NOMO-1 treated with dmso at 0.1 percent for 144 hours (cell line): ENCODE measurements at regions not wholly inside any gene's neighbourhood (a gene's known extent, or its start where the extent isn't known, plus 50 kb on each side); places are given as distances from the start of the nearest gene placed in this dataset.

Experiments
- DNase-seq: peaks from one replicate; lab custom pipeline; 2025; ENCODE audit not compliant: unreplicated experiment; lab: John Stamatoyannopoulos, UW

GRCh38 chr3:102745881-102746280 lies 311.1 kb downstream of the ZPLD1 start:
- no peak for DNase-seq

GRCh38 chr3:102747611-102748010 lies 312.8 kb downstream of the ZPLD1 start:
- no peak for DNase-seq

DNA sequence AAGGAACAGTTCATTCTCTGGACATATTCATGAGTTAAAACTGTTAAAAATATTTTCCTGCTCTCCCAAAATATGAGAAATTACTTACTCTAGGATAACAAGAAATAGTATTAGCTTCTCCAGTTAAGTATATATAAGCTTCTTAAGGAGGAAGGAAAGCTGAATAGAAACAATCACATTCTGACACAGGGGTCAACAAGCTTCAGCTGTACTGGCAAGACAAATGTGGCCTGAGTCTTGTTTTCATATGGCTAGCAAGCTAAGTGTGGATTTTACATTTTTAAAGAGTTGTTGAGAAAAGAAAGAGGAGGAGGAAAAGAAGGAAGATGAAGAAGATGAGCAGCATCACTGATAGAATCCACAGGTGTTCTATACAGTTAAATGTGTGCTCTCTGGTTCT lies 313.8 kb downstream of the ZPLD1 start:
- no peak for DNase-seq

DNA sequence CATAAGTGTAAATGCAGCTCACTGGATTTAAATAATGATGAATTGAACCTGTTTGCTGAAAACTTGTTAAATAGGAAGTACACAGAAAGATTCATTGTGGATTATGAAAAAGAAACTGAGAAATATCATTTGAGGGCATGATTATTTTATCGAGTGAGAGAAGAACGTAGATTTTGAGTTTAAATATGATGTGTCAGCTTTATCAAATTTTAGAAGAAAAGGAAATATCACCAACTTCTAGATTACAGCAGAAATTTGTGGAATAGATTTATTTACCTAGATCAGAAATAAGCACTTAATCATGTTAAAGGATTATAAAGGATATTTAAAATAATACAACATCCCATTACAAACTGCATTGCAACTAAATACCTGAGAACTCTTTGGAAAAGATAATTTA lies 315.5 kb downstream of the ZPLD1 start:
- DNase-seq = no peak

GRCh38 chr3:102753901-102754300 lies 319.1 kb downstream of the ZPLD1 start:
- no peak for DNase-seq

DNA sequence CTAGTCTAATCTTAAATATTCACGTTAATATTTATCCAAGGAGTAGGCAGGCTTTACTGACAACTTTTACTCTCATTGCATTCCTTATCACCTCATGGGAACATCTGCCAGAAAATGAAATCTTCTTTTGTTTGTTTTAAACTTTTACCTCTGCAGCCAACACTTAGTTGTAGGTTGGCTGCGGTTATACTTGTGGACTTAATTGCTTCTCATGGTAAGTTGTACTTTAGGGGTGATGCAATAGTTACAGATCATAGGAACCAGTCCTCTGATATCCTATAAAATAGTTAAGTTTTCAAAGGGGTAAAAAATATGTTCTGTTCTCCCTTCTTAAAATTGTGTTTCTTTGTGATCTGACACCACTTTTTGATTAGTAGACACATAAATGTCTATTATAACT lies 321.9 kb downstream of the ZPLD1 start:
- no peak for DNase-seq

DNA sequence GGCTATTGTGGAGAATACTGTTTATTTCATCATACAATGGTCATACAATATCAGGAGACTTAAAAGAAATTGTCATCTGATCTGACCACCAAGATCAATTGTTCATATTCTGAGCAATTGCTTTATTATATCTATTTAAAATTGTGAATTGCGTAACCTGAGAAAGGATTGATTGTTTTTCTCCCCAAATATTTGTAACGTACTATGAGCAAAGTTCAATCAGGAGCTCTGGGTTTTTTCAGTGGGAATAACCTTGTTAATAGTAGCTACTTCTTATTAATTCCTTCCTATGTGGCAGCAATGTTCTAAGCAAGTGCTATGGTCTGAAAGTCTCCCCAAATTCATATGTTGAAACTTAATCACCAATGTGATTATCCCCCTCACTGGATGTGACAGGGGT lies 323.1 kb downstream of the ZPLD1 start:
- no peak for DNase-seq

DNA sequence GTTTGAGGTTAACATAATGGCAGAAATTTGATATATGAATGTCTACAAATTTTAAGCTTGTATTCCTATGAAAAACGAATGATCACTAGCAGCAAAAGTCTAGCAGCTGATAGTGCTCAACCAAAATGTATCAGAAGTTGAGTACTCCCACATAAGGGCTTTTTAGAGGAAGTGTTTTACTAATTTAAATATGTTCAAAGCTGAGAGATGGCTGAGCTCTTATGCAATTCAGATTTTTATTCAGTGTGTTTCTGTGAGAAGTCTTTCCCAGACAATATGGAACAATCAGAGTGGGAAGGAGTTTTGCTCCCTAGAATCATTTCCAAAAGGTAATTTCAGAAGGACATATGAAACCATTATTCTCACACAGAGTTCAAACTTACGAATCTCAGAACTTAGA lies 327.0 kb downstream of the ZPLD1 start:
- DNase-seq = no peak

- no peak for DNase-seq
Observed at GRCh38 chr3:102790747-102791325, 356.0 kb downstream of the ZPLD1 start.

DNA sequence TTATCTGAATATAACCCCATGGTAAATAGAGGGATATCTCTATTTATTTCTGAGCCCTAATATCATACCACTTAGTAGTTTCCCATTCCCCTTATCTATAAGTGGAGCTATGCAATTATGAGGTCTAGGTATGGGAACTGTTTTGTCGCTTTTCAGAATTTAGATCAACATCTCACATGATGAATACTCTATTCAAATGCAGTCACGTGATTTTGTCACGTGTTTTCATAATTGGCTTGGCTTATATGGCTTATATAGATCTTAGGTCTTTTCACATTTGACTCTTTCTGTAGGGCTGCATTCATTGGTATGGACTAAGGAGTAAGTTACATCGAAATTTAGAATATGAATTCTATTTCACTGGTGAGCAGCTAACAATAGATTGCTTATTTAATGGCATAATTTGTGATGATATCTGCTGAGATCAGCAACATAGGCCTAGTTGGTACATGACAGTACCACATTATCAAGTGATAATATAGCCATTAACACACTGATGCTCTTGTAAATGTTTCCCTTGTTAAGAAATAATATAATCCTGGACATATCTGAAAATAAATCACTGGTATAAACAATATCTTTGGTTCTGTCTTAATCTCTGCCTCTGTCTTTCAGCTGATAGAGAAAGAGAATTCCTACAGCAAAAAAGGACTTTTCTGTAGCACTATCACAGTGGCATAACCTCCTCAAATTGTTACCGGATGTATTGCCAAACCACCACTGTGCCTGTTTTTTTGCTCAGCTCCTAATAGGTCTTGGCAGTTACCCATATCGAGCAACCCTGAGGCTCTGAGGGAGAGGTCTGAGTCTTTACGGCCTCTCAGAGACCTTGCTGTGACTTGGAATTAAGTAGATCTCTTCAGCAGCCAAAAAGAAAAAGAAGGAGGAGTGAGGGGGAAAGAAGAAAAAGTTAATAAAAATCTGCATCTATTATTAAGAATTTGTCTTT lies 357.1 kb downstream of the ZPLD1 start:
- DNase-seq = no peak

DNA sequence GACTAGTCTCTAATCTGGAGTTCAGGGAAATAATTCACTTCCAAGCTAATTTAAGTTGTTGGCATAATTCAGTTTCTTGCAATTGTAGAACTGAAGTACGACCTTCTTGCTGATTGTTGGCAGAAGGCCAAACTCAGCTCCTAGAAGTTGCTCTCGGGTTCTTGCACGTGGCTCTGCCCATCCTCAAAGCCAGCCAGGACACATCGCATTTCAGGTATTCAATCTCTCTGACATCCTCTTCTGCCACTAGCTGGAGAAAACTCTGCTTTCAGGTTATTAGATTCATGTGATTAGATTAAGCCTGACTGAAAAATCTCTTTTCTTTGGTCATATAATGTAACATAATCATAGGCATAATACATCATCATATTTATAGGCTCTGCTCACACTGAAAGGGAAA lies 362.0 kb downstream of the ZPLD1 start:
- no peak for DNase-seq

DNA sequence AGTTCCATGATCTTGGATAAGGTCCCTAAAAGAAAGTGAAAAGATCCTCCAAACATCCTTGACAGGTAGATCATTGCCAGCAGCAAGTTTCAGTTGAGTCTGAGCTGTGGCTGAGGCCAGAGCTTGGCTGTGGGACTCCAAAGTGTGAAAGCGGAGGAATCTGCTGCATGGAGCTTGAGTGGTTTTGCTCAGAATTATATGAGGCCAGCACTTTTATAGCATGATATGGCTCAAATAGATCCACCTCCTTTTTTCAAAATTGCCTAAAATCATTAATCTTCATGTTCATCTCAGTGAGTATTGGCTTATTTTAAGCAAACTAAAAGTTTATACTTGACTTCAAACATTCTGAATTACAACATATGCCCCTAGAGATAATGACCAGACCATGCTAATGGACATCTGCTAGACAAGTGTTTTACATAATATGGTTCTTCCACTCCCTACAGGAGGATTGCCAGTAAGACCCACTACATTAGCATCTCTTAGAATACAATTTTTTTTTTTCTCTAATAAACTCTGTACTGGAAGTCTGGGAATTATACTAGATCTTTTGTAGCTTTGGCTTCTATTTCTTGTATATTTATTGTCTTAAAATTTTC lies 368.1 kb downstream of the ZPLD1 start:
- no peak for DNase-seq

DNA sequence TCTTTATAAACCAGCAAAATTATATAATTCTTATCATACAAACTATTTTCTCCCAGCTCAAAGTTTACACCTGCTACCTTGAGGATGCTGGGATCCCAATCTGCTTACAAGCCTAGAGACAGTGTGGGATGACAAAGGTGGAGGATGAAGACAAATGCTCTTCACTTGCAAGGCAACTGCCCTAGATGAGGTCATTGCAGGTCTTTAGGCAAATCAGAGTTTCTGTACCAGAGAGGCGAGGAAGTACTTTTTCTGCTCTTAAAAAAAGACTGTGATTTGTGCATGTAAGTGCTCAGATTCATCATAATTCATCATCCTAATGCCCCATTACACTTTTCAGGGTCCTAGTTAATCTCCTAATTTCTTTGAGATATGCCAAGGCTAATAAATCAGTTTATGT lies 376.1 kb downstream of the ZPLD1 start:
- peak; percentile 51 for DNase-seq

- DNase-seq = no peak
Observed at GRCh38 chr3:102826636-102827035, 391.8 kb downstream of the ZPLD1 start.

DNA sequence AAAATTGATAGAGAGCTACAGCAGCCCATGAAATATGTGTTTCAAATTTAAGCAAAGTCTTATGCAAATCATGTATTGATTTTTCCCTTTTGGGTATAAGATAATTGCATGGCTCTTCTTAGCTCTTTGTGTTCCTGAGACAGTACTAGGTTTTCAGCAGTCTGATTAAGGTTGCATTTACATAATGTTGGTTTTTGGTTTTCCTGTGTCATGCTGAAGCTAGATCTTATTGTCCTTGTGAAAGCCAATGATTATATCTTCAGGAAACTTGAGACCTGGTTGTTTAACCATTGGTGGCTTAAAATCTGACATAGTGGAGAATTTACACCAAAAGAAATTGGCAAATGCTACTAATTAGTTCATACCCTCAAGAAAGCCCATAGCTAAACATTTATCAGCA lies 392.6 kb downstream of the ZPLD1 start:
- no peak for DNase-seq

GRCh38 chr3:102830415-102830814 lies 395.6 kb downstream of the ZPLD1 start:
- DNase-seq = no peak

GRCh38 chr3:102841866-102842265 lies 407.1 kb downstream of the ZPLD1 start:
- DNase-seq = no peak

GRCh38 chr3:102866845-102867244 lies 432.0 kb downstream of the ZPLD1 start:
- DNase-seq = no peak

- DNase-seq = no peak
Observed at GRCh38 chr3:102883515-102883914, 448.7 kb downstream of the ZPLD1 start.

GRCh38 chr3:102885289-102885688 lies 450.5 kb downstream of the ZPLD1 start:
- no peak for DNase-seq

DNA sequence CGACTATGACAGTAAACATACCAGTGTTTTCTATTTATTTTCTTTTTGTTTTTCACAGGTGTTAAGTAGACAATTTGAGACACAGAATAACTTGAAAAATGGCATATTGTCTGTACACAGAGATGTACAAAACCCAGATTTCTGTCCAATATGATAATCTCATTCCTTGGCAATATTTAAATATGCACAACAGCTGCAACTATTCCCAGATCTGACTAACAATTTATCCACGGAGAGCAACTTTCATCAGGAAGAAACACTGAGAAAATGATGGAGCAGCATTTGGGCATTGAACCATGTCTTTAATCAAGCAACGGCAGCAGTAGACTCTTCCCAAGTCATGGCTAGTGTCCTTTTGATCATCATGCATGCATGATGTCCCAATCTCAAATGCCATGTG lies 452.6 kb downstream of the ZPLD1 start:
- no peak for DNase-seq
